Sigmoid colon (tissue), 6 donors: ENCODE measurements at regions not wholly inside any gene's neighbourhood (a gene's known extent, or its start where the extent isn't known, plus 50 kb on each side); places are given as distances from the start of the nearest gene placed in this dataset.

Source experiments
- DNase-seq: peaks from one replicate; pipeline ENCODE4 v3.0.0-alpha.2; 2019
- H3K27ac ChIP-seq, 4 donors: fragments of 200-600 bp; sonication (generic); one replicate each; pipeline ENCODE4 v1.5.1; 2016 to 2019; ENCODE audit warnings: mild to moderate bottlenecking in 1 of 4
- H3K27me3 ChIP-seq, 3 donors: fragments of 200-600 bp; sonication (generic); one replicate each; pipeline ENCODE4 v1.5.1; 2019; ENCODE audit warnings: mild to moderate bottlenecking in 1 of 3
- H3K36me3 ChIP-seq, 4 donors: fragments of 200-600 bp; sonication (generic); one replicate each; pipeline ENCODE4 v1.5.1; 2016 to 2019
- H3K4me1 ChIP-seq, 4 donors: fragments of 200-600 bp; sonication (generic); one replicate each; pipeline ENCODE4 v1.5.1; 2017 to 2019
- H3K4me3 ChIP-seq, 4 donors: fragments of 200-600 bp; sonication (generic); one replicate each; pipeline ENCODE4 v1.5.1; 2017 to 2019; ENCODE audit warnings: mild to moderate bottlenecking in 2 of 4, moderate library complexity in 1 of 4
- H3K9me3 ChIP-seq, 4 donors: fragments of 200-600 bp in 3 of 4; sonication (generic) in 3 of 4; one replicate each; pipeline versions ENCODE4 v1.5.1 to v1.6.1; 2013 to 2019
- CTCF ChIP-seq, 4 experiments: fragments of 450-650 bp in 3 of 4; fragments of 200-600 bp in 1 of 4; IDR thresholded peaks; one replicate each; pipeline ENCODE4 v1.5.1; 2016 to 2019; ENCODE audit warnings: antibody characterized with exemption in 4 of 4, mild to moderate bottlenecking in 3 of 4, moderate library complexity in 2 of 4
- EP300 ChIP-seq, 4 donors: sonication (generic); formaldehyde crosslinking; IDR thresholded peaks; one replicate each; pipeline ENCODE4 v1.6.1; 2017; ENCODE audit warnings: antibody characterized with exemption in 4 of 4
- POLR2A ChIP-seq, 2 donors: fragments of 450-650 bp; IDR thresholded peaks; one replicate each; pipeline ENCODE4 v1.6.1; 2016; ENCODE audit warnings: antibody characterized with exemption in 2 of 2, mild to moderate bottlenecking in 2 of 2, moderate library complexity in 2 of 2
- POLR2AphosphoS5 ChIP-seq, 4 donors: sonication (generic); formaldehyde crosslinking; IDR thresholded peaks; one replicate each; pipeline ENCODE4 v1.6.1; 2017; ENCODE audit warnings: antibody characterized with exemption in 4 of 4
- WGBS, 2 donors: extraction: QIAGEN DNeasy Blood & Tissue Kit; methylation state at CpG; one replicate each; pipeline ENCODE4 v1.1.7; 2013; 5-methylcytosine and 5-hydroxymethylcytosine counted together
- intact Hi-C: fragments of 100-400 bp; cut with DNase I; formaldehyde crosslinking; loops from one replicate; pipeline ENCODE4 v1.15.1; 2023
- donor health status: healthy with polysubstance abuse.
- donor health status: healthy.

- TF ChIP-seq CTCF (IDR thresholded peaks at IDR 0.05) (no peak), EP300 (IDR thresholded peaks at IDR 0.05) (no peak), POLR2A (IDR thresholded peaks at IDR 0.05) (no peak), POLR2AphosphoS5 (IDR thresholded peaks at IDR 0.05) (no peak)
- WGBS, 2 donors, result 81 to 89% methylated on average over 6 of the region's 6 CpGs
- Histone ChIP-seq H3K4me3 (no peak overlapping the region), H3K9me3 (peaks cover 0 to 4% (median 2%) of the 10 kb centered on the region in 4 donors), H3K27ac (no peak overlapping the region), H3K36me3 (no peaks in the 10 kb centered on the region), H3K4me1 (no peaks in the 10 kb centered on the region), H3K27me3 (peaks cover 0 to 21% (median 0%) of the 10 kb centered on the region in 3 donors)
- intact Hi-C loops, result no loop called here
- DNase-seq, result peak; percentile 15
Observed at GRCh38 chr1:36743286-36744005, 260.7 kb upstream of the CSF3R start.

- Histone ChIP-seq H3K4me1 (no peaks in the 10 kb centered on the region), H3K27me3 (peaks cover 0 to 38% (median 5%) of the 10 kb centered on the region in 3 donors), H3K9me3 (peaks cover 0 to 4% (median 2%) of the 10 kb centered on the region in 4 donors), H3K27ac (no peak overlapping the region), H3K36me3 (no peaks in the 10 kb centered on the region), H3K4me3 (no peak overlapping the region)
- TF ChIP-seq POLR2AphosphoS5 (IDR thresholded peaks at IDR 0.05) (no peak), CTCF (IDR thresholded peaks at IDR 0.05) (no peak), EP300 (IDR thresholded peaks at IDR 0.05) (no peak), POLR2A (IDR thresholded peaks at IDR 0.05) (no peak)
- intact Hi-C loops, result no loop called here
- WGBS, 2 donors, result 91 to 92% methylated on average over 1 of the region's 1 CpG
- DNase-seq, result no peak
Observed at GRCh38 chr1:36741066-36741465, 258.4 kb upstream of the CSF3R start.

GRCh38 chr1:36740446-36740845, 257.7 kb upstream of the CSF3R start:
- H3K27ac ChIP-seq, result no peak overlapping the region
- H3K4me1 ChIP-seq, result no peaks in the 10 kb centered on the region
- intact Hi-C loops, result no loop called here
- H3K27me3 ChIP-seq, result peaks cover 0 to 41% (median 5%) of the 10 kb centered on the region in 3 donors
- 14 to 42% methylated on average over 1 of the region's 1 CpG for WGBS, 2 donors
- no peak for TF ChIP-seq CTCF (IDR thresholded peaks at IDR 0.05)
- TF ChIP-seq POLR2A (IDR thresholded peaks at IDR 0.05), result no peak
- no peak for TF ChIP-seq POLR2AphosphoS5 (IDR thresholded peaks at IDR 0.05)
- no peak for TF ChIP-seq EP300 (IDR thresholded peaks at IDR 0.05)
- no peaks in the 10 kb centered on the region for H3K36me3 ChIP-seq
- DNase-seq, result peak; percentile 22
- no peak overlapping the region for H3K4me3 ChIP-seq
- H3K9me3 ChIP-seq, result peaks cover 0 to 4% (median 2%) of the 10 kb centered on the region in 4 donors

GRCh38 chr1:36739703-36740289, 257.1 kb upstream of the CSF3R start:
- no peak for TF ChIP-seq POLR2AphosphoS5 (IDR thresholded peaks at IDR 0.05)
- no peak for TF ChIP-seq POLR2A (IDR thresholded peaks at IDR 0.05)
- TF ChIP-seq EP300 (IDR thresholded peaks at IDR 0.05), result no peak
- TF ChIP-seq CTCF (IDR thresholded peaks at IDR 0.05), result no peak
- 72 to 75% methylated on average over 6 of the region's 6 CpGs for WGBS, 2 donors
- Histone ChIP-seq H3K4me3 (no peak overlapping the region), H3K27ac (no peak overlapping the region), H3K4me1 (no peaks in the 10 kb centered on the region), H3K36me3 (no peaks in the 10 kb centered on the region), H3K9me3 (peaks cover 0 to 4% (median 2%) of the 10 kb centered on the region in 4 donors), H3K27me3 (peaks cover 0 to 46% (median 5%) of the 10 kb centered on the region in 3 donors)
- intact Hi-C loops, result no loop called here
- peak; percentile 29 for DNase-seq
